NCI-H2227 (cell line): ENCODE measurements at regions not wholly inside any gene's neighbourhood (a gene's known extent, or its start where the extent isn't known, plus 50 kb on each side); places are given as distances from the start of the nearest gene placed in this dataset.

ENCODE experiments used
- DNase-seq: peaks from one replicate; lab custom pipeline; 2025; ENCODE audit not compliant: unreplicated experiment; lab: John Stamatoyannopoulos, UW

DNA sequence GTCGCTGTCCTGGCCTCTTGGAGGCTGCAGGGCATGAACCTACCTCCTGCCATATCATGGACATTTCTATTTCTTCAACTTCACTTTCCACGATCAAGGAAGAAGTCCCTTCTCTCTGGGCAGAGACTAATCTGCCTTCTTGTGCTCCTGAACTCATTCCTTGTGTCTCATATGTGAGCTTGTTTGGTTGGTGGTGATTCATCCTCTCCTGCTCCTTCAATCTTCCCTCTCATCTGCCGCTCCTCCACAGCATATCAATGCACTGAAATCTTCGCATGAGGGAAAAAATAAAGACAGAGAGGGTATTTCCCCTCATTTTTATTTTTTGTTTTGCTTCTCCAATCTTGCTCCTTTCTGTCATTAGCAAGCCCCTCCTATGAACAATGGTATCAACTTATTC, 571.7 kb upstream of the GOT2 start:
- DNase-seq = no peak

DNA sequence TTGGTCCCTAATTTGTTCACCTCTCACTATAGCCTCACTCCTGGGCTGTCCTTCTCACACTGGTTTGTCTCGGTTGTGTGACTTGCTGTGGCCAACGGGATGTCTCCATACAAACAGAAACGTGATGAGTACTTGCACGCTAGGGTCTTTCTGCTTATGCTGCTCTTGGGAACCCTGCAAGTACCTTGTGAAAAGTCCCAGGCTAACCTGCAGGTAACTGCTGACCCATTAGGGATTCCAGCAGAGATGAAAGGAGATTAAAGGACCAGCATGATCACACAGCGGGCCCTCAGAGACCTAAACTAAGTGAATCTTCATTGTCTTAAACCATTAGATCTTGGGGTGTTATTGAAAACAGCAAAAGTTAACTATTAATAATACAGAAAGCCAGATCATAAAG, 562.8 kb upstream of the GOT2 start:
- DNase-seq = no peak

- no peak for DNase-seq
Measured at GRCh38 chr16:59295993-59296736, 562.0 kb upstream of the GOT2 start.

- no peak for DNase-seq
Measured at GRCh38 chr16:59295474-59295873, 561.4 kb upstream of the GOT2 start.

DNA sequence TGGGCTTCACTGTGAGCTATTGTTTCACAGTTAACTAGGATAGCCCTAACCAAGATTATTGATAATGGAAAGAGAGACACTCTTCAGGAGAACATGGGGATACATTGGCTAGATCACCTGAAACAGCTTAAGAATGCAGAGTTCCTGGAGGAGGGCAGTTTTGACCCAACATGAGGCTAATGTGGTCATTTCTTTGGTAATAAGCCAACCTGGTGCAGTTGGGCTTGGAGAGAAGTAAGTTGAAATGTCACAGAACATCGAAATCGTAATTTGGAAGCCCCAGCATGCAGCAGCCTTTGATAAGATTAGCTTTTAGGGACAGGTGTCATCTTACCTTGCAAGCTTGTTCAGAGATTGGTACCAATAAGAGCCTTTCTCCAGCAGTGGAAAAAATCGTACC, 556.6 kb upstream of the GOT2 start:
- DNase-seq = no peak

DNA sequence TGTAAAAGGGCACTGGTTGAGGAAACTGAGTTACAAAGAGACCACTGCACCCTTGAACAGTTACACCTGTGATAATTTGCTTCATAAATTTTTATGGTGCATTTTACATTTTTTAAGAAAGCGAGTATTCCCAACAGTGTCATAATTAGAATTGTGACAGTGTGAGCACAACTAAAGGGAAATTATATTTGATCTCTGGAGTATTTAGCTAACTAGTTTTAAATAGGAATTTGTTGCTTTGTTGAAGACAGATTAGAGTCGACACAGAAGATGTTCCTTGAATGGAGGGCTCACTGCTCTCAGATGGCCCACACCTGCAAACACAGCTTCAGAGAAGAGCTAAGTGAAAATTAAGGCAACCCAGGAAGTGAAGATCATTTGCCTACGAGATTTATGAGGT, 555.0 kb upstream of the GOT2 start:
- no peak for DNase-seq

DNA sequence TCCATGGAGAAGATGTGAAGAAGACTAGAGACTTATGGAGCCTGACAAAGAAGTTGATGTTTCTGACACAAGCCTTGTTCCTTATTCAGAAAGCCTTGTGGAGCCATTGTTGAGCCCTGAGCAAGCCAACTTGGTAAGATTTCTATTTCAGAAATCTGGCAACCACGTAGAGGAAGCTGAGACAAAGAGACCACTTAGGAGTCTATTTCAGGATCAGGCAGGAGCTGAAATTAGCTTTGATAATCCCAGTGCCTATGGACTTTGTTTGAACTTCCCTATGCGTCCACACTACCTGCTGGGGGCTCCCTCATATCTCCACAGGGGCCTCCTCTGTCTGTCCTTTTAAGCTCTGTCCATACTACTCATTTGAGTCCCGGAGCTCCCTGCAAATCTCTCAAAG, 540.0 kb upstream of the GOT2 start:
- DNase-seq = no peak

DNA sequence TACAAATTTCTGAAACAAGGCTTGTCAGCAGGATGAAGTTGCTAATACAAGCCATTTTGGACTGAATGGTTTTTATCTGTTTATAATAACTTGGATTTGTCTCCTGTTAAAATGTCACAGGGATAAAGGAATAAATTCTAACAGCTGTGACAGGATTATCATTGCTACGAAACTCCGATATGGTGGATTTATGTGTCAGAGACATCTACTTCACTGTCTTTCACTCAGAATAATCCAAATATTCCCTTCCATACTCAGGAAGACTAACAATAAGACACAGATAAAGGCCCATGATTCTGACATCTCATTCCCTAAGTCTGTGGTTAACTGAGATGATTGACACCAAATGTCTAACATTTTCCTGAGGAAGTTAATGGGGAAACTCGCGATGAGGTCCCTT, 529.8 kb upstream of the GOT2 start:
- no peak for DNase-seq

DNA sequence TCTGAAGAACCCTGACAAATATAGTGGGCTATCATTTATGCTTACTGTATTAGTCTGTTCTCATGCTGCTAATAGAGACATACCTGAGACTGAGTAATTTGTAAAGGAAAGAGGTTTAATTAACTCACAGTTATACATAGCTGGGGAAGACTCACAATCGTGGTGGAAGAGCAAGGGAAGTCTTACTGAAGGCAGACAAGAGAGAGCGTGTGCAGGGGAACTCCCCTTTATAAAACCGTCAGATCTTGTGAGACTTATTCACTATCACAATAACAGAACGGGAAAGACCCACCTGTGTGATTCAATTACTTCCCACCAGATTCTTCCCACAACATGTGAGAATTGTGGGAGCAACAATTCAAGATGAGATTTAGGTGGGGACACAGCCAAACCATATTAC, 526.8 kb upstream of the GOT2 start:
- DNase-seq = no peak

GRCh38 chr16:59259950-59260319, 525.8 kb upstream of the GOT2 start:
- no peak for DNase-seq

- DNase-seq = no peak
Measured at GRCh38 chr16:59259074-59259949, 525.2 kb upstream of the GOT2 start.

DNA sequence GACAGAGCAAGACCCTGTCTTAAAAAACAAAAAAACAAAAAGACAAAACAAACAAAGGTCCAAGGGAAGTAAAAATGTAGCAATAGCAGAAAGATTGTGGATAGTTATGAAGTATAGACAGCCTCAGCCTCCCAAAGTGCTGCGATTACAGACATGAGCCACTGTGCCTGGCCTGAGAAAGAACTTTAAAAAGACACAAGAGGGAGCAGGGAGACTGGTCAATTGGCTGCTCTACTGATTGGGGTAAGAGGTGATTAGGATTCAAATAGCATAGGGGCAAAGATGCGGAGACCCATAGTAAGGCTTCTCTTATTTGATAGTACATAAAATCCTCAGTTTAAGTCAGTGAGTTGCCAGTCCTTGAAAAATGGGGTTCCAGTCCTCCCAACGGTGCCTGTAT, 518.2 kb upstream of the GOT2 start:
- no peak for DNase-seq

DNA sequence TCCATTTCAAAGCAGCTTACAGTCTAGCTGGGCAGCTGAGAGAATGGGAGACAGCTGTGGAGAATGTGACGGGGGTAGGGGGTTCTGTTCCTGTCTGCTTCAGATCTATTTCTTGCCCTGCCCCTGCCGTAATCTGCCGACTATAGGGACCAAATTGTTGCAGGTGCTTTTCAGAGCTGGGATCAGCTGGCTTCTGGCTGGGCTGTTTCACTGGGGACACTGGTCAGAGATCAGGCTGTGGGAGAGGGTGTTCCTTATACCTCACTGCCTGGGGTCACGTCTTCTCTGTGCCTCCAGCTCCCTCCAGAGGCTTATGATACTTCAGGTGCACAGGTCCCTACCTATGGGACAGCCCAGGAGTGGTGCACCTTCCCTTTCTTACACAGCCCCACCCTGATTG, 514.9 kb upstream of the GOT2 start:
- no peak for DNase-seq

DNA sequence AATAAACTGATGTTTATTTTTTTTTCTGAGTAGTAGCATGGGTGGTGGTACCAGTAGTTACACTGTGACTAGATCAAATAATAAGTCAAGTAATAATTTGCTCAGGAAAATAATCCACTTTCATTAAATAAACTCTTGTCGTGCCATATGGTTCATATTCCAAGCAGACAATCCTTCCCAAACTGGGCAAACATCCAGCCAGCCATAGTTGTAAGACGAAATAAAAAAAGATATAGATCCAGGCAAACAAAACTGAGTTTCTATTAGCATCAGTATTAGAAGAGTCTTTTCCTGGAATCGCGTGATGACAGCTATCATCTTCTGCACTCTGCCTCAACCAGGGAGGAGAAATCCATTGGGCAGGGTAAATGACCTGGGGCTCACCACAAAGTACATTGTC, 508.4 kb upstream of the GOT2 start:
- DNase-seq = no peak

- DNase-seq = no peak
Measured at GRCh38 chr16:59238246-59238645, 504.1 kb upstream of the GOT2 start.

GRCh38 chr16:59236804-59237458, 502.8 kb upstream of the GOT2 start:
- no peak for DNase-seq

GRCh38 chr16:59224401-59224800, 490.3 kb upstream of the GOT2 start:
- no peak for DNase-seq

- DNase-seq = no peak
Measured at GRCh38 chr16:59220011-59220410, 485.9 kb upstream of the GOT2 start.

DNA sequence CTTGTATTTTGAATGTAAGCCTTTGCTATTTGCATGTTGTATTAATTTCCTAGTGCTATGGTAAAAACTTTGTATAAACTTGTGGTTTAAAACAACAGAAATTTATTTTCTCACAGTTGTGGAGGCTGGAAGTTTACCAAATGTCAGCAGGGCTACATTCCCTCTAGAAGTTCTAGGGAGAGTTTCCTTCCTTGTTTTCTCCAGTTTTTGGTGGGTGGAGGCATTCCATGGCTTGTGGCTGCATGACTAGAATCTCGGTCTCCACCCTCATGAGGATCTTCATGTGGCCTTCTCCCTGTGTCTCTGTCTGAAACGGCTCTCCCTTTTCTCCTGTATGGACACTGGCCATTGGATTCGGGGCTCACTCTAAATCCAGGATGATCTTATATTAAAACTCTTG, 482.2 kb upstream of the GOT2 start:
- DNase-seq = no peak

- DNase-seq = no peak
Measured at GRCh38 chr16:59214455-59214854, 480.3 kb upstream of the GOT2 start.

DNA sequence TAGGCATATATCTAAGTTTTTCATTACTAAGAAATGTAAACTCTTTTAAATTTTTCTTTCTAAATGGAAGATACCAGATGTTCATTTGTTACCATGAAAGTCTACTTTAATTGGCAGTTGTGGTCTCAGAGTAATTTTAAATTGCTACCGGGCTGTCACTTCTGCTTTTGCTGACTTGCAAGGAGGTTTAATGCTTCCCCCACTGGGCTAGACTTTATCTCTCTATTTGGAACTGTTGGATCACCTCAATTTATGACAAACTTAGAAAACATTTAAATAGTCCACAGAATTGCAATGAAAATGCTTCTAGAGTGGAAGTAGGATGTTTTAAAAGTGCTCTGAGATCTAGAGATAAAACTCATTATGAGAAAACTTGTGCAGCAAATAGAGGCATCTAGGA, 479.8 kb upstream of the GOT2 start:
- DNase-seq = no peak

DNA sequence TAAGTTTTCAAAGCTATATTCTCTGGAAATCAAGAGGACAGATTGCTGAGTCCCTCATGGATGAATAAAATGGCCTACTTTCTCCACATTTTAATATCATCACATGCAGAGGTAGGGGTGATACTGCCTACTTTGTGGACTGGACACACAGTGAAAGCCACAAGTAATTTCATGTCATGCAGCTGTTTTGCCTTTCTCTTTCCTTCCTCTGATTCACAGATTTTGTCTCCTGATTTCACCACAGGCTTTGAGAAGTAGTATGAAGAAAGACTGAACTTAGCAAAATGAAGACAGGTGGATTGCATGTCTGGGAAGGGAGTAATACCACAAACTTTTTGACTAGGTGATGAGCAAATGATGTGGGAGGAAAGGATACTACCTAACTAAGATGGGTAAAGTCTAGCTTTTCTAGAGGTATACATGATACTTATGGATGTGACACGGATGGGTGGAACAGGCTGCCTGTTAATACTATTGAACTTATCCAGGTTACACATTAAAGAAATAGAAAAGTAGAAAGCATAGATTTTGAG, 478.4 kb upstream of the GOT2 start:
- DNase-seq = no peak
